RWPE2 (cell line): ENCODE measurements at regions not wholly inside any gene's neighbourhood (a gene's known extent, or its start where the extent isn't known, plus 50 kb on each side); places are given as distances from the start of the nearest gene placed in this dataset.
"Not testable (repeated sequence)": the region's sequence is repeated elsewhere in the genome, so short reads cannot be mapped to it uniquely, and the experiment has no call there.

Source experiments
- ATAC-seq: fragments of 200-7000 bp; cut with Tn5 transposase; 3 replicates; pipeline ENCODE4 v1.9.1; 2021; ENCODE audit warnings: low read depth
- DNase-seq: peaks from one replicate; pipeline ENCODE4 v3.0.0-alpha.2; 2020; ENCODE audit warnings: low spot score
- H3K27ac ChIP-seq: fragments of 450-650 bp; 2 replicates; pipeline ENCODE4 v1.5.1; 2017; ENCODE audit warnings: mild to moderate bottlenecking; ENCODE audit not compliant: poor library complexity, severe bottlenecking
- H3K27me3 ChIP-seq: fragments of 250-450 bp; sonication (Bioruptor Pico); 2 replicates; pipeline ENCODE4 v1.5.1; 2021; ENCODE audit warnings: mild to moderate bottlenecking, moderate library complexity; ENCODE audit not compliant: insufficient read depth, poor library complexity, severe bottlenecking
- H3K36me3 ChIP-seq: fragments of 250-450 bp; sonication (Bioruptor Pico); 2 replicates; pipeline ENCODE4 v1.5.1; 2020; ENCODE audit warnings: low read depth, mild to moderate bottlenecking, moderate library complexity
- H3K4me1 ChIP-seq: fragments of 250-450 bp; sonication (Bioruptor Pico); 2 replicates; pipeline ENCODE4 v1.5.1; 2021; ENCODE audit warnings: mild to moderate bottlenecking, moderate library complexity; ENCODE audit not compliant: insufficient read depth, poor library complexity, severe bottlenecking
- H3K4me3 ChIP-seq: fragments of 250-450 bp; sonication (Bioruptor Pico); 2 replicates; pipeline ENCODE4 v1.5.1; 2021; ENCODE audit warnings: mild to moderate bottlenecking, moderate library complexity; ENCODE audit not compliant: severe bottlenecking
- H3K9me3 ChIP-seq: fragments of 250-450 bp; sonication (Bioruptor Pico); 2 replicates; pipeline ENCODE4 v1.5.1; 2021; ENCODE audit warnings: mild to moderate bottlenecking, moderate library complexity; ENCODE audit not compliant: severe bottlenecking
- CTCF ChIP-seq: fragments of 450-650 bp; IDR thresholded peaks from one replicate; pipeline ENCODE4 v1.5.1; 2017; ENCODE audit warnings: mild to moderate bottlenecking, moderate library complexity; ENCODE audit not compliant: poor library complexity, severe bottlenecking

GRCh38 chr4:49286926-49287745, 301.1 kb downstream of the CWH43 start:
- DNase-seq, result peak; percentile 61

GRCh38 chr4:49287893-49288292, 301.8 kb downstream of the CWH43 start:
- H3K4me3 ChIP-seq, H3K27me3 ChIP-seq, H3K27ac ChIP-seq, H3K9me3 ChIP-seq, H3K4me1 ChIP-seq, ATAC-seq, H3K36me3 ChIP-seq: not testable (repeated sequence)
- peak; percentile 73 for DNase-seq

More at GRCh38 chr4:49286926-49287745, 301.1 kb downstream of the CWH43 start:
- not testable (repeated sequence) for H3K27ac ChIP-seq, H3K4me3 ChIP-seq, ATAC-seq, H3K4me1 ChIP-seq, H3K36me3 ChIP-seq, H3K9me3 ChIP-seq, H3K27me3 ChIP-seq

GRCh38 chr4:49288796-49289195, 302.7 kb downstream of the CWH43 start:
- not testable (repeated sequence) for ATAC-seq, H3K27ac ChIP-seq, DNase-seq, H3K9me3 ChIP-seq, H3K4me1 ChIP-seq, H3K36me3 ChIP-seq, H3K27me3 ChIP-seq, H3K4me3 ChIP-seq

GRCh38 chr4:49314815-49315214, 328.7 kb downstream of the CWH43 start:
- not testable (repeated sequence) for DNase-seq, H3K36me3 ChIP-seq, H3K4me1 ChIP-seq, H3K27me3 ChIP-seq, H3K4me3 ChIP-seq, H3K9me3 ChIP-seq, ATAC-seq, H3K27ac ChIP-seq
- peak; percentile 6 for TF ChIP-seq CTCF

GRCh38 chr4:49320725-49321410, 334.8 kb downstream of the CWH43 start:
- H3K4me3 ChIP-seq, ATAC-seq, H3K36me3 ChIP-seq, H3K4me1 ChIP-seq, H3K27me3 ChIP-seq, DNase-seq, H3K27ac ChIP-seq, H3K9me3 ChIP-seq: not testable (repeated sequence)

GRCh38 chr4:49321511-49322300, 335.6 kb downstream of the CWH43 start:
- not testable (repeated sequence) for H3K36me3 ChIP-seq, ATAC-seq, H3K9me3 ChIP-seq, H3K27me3 ChIP-seq, H3K4me1 ChIP-seq, H3K4me3 ChIP-seq, H3K27ac ChIP-seq
- DNase-seq, result peak; percentile 34

- not testable (repeated sequence) for ATAC-seq, H3K4me3 ChIP-seq, H3K4me1 ChIP-seq, H3K36me3 ChIP-seq, H3K27ac ChIP-seq, H3K9me3 ChIP-seq, H3K27me3 ChIP-seq
- DNase-seq, result peak; percentile 64
Measured at GRCh38 chr4:49322610-49323572, 336.8 kb downstream of the CWH43 start.

- H3K9me3 ChIP-seq, H3K27me3 ChIP-seq, ATAC-seq, H3K4me3 ChIP-seq, H3K27ac ChIP-seq, H3K4me1 ChIP-seq, H3K36me3 ChIP-seq: not testable (repeated sequence)
- peak; percentile 41 for DNase-seq
Measured at GRCh38 chr4:49323573-49323940, 337.5 kb downstream of the CWH43 start.
